ENCODE measurements at regions not wholly inside any gene's neighbourhood (a gene's known extent, or its start where the extent isn't known, plus 50 kb on each side); places are given as distances from the start of the nearest gene placed in this dataset.
"Not testable (repeated sequence)": the region's sequence is repeated elsewhere in the genome, so short reads cannot be mapped to it uniquely, and the experiment has no call there.

DNA sequence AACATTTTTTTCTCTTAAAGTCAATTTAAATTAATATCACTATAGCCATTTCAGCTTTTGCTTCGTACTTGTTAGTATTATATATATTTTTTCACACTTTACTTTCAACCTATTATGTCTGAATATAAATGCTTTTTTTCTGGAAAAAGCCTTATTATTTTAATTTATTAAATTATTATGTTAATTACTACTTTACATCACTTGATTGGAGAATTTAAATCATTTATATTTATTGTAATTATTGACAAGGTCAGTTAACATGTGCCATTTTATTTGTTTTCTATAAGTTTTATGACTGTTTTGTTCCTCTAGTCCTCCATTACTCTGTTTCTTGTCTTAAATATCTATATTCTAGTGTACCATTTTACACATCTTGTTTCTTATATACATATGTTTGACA is 1333.4 kb upstream of the MIR17HG start:
- Histone ChIP-seq H3K27ac (no peak overlapping the region), H3K27me3 (no peaks in the 10 kb centered on the region), H3K4me1 (no peaks in the 10 kb centered on the region), H3K4me3 (no peak overlapping the region), H3K9me3 (replicated peaks) (no peaks in the 10 kb centered on the region), H3K36me3 (no peaks in the 10 kb centered on the region)
- DNase-seq, result no peak

DNA sequence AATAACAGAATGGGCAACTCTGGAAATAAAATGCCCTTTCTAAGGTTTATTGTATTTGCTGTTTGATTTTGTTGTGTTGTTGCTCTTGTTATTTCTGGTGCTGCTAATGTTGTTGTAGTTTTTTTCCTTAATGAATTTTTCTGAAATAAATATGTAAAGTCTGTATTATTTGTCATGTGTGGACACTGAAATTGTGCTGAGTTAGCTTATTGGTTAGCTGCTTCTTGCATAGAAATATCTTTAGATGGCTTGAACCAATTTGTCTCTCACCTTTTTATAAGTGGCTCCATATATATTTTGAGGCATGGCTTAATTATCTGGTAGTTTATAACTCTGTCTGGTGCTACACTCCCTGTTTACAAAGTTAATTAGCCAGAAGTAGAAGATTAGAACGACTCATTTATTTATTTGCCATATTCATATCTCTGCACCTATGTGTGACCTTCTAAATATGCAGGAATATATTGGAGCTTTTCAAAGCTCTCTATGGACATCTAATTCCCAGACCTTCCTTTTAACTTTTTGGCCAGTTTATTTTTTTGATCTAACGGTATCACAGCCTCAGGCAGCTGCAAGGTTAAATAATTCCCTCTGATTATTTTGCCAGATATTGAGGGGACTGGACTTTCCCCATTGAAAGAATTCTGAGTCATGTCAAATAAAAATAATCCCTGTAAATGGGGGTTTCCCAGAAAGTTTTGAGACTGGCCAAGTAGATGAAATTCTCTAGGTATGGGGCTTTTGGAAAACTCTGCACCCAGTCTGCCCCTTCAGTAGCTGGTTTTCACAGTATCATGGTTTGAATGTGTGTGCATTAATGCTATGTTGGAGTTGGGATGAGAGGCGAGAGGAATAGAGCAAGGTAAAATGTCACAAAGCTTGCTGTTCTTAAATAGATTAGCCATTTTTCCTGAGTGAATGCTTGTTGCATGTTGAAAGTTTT is 1331.7 kb upstream of the MIR17HG start:
- Histone ChIP-seq H3K4me1 (no peaks in the 10 kb centered on the region), H3K9me3 (replicated peaks) (no peaks in the 10 kb centered on the region), H3K36me3 (no peaks in the 10 kb centered on the region), H3K4me3 (no peak overlapping the region), H3K27ac (no peak overlapping the region), H3K27me3 (no peaks in the 10 kb centered on the region)
- DNase-seq, result no peak

DNA sequence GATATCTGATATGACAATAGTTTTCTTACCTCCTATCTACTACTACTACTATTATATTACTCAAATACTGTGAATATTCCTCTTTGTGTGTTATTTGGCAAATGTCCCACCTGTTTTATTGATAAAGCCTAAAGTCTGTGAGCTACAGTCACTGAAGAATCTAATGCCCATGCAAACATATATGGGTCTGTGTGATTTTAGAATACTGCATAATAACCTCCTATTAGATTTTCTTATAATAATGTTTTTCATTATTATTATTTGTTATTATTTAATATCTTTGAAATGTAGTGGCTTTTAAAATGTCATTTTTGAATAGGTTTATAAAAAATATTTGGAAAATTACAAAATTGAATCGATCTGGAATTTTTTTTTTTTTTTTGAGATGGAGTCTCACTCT is 1330.8 kb upstream of the MIR17HG start:
- Histone ChIP-seq H3K27ac (no peak overlapping the region), H3K4me3 (no peak overlapping the region), H3K36me3 (no peaks in the 10 kb centered on the region), H3K4me1 (no peaks in the 10 kb centered on the region), H3K27me3 (no peaks in the 10 kb centered on the region), H3K9me3 (replicated peaks) (no peaks in the 10 kb centered on the region)
- no peak for DNase-seq

GRCh38 chr13:90020536-90021070 is 1326.9 kb upstream of the MIR17HG start:
- Histone ChIP-seq H3K4me1 (no peaks in the 10 kb centered on the region), H3K9me3 (replicated peaks) (no peaks in the 10 kb centered on the region)

DNA sequence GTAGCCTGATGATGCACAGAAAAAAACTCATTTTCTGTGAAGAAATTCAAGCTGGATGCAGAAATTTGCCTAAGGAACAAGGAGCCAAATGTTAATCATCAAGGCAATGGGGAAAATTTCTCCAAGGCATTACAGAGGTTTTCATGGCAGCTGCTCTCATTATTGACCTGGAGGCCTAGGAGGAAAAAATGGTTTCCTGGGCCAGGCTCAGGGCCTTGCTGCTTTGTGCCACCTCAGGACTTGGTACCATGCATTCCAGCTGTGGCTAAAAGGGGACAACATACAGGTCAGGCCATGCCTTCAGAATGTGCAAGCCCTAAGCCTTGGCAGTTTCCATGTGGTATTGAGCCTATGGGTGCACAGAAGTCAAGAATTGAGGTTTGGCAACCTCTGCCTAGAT is 1320.1 kb upstream of the MIR17HG start:
- Histone ChIP-seq H3K36me3 (no peaks in the 10 kb centered on the region), H3K9me3 (replicated peaks) (no peaks in the 10 kb centered on the region), H3K27me3 (no peaks in the 10 kb centered on the region), H3K27ac (no peak overlapping the region), H3K4me3 (no peak overlapping the region), H3K4me1 (no peaks in the 10 kb centered on the region)
- DNase-seq, result no peak

More at GRCh38 chr13:90020536-90021070, 1326.9 kb upstream of the MIR17HG start:
- H3K4me3 ChIP-seq, result no peak overlapping the region
- DNase-seq, result no peak
- no peak overlapping the region for H3K27ac ChIP-seq
- no peaks in the 10 kb centered on the region for H3K36me3 ChIP-seq
- H3K27me3 ChIP-seq, result no peaks in the 10 kb centered on the region

GRCh38 chr13:90032313-90032712 is 1315.2 kb upstream of the MIR17HG start:
- Histone ChIP-seq H3K9me3 (replicated peaks) (no peaks in the 10 kb centered on the region), H3K27me3 (no peaks in the 10 kb centered on the region), H3K27ac (no peak overlapping the region), H3K4me1 (no peaks in the 10 kb centered on the region), H3K4me3 (no peak overlapping the region), H3K36me3 (no peaks in the 10 kb centered on the region)
- no peak for DNase-seq

GRCh38 chr13:90032841-90033493 is 1314.5 kb upstream of the MIR17HG start:
- Histone ChIP-seq H3K4me1 (no peaks in the 10 kb centered on the region), H3K27ac (no peak overlapping the region), H3K36me3 (no peaks in the 10 kb centered on the region), H3K4me3 (no peak overlapping the region), H3K9me3 (replicated peaks) (no peaks in the 10 kb centered on the region), H3K27me3 (no peaks in the 10 kb centered on the region)
- DNase-seq, result no peak

- Histone ChIP-seq H3K27ac (no peak overlapping the region), H3K4me1 (no peaks in the 10 kb centered on the region), H3K4me3 (no peak overlapping the region), H3K27me3 (no peaks in the 10 kb centered on the region), H3K9me3 (replicated peaks) (no peaks in the 10 kb centered on the region), H3K36me3 (no peaks in the 10 kb centered on the region)
- no peak for DNase-seq
Observed at GRCh38 chr13:90039516-90039915, 1308.0 kb upstream of the MIR17HG start.

GRCh38 chr13:90047600-90047999 is 1299.9 kb upstream of the MIR17HG start:
- no peak overlapping the region for H3K4me3 ChIP-seq
- H3K9me3 ChIP-seq (replicated peaks), result no peaks in the 10 kb centered on the region
- no peaks in the 10 kb centered on the region for H3K36me3 ChIP-seq
- H3K27ac ChIP-seq, result no peak overlapping the region
- no peak for DNase-seq
- no peaks in the 10 kb centered on the region for H3K27me3 ChIP-seq
- H3K4me1 ChIP-seq, result no peaks in the 10 kb centered on the region

DNA sequence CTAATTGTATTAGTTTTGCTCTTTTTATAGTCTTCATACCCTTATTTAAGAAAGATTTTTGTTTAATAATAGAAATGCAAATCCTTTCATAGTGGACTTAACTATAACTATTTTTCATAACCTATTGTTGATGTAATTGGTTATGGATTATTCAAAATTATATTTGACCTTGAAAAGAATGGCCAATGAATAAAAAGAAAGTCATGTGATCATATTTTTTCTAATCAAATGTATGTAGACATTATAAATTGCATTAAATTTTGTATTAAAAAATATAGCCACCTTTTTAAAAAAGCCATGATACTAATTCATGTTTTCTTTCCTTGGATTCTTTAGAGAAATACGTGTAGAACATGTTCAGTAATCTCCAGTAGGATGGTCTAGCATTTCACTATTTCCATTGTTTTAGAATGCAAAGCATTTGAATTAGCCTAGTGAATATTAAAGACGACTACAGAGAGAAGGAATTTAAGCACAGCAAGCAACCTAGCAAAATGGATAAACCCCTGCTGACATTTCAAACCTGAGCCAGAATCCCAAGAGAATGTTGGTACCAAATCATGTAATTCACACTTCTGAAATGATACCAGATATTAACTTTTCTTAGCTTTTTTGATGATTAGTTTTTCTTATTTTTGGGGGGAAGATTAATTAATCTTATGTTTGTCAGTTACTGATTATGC is 1297.4 kb upstream of the MIR17HG start:
- DNase-seq, result no peak
- Histone ChIP-seq H3K36me3 (no peaks in the 10 kb centered on the region), H3K9me3 (replicated peaks) (no peaks in the 10 kb centered on the region), H3K4me1 (no peaks in the 10 kb centered on the region), H3K27ac (no peak overlapping the region), H3K4me3 (no peak overlapping the region), H3K27me3 (no peaks in the 10 kb centered on the region)

DNA sequence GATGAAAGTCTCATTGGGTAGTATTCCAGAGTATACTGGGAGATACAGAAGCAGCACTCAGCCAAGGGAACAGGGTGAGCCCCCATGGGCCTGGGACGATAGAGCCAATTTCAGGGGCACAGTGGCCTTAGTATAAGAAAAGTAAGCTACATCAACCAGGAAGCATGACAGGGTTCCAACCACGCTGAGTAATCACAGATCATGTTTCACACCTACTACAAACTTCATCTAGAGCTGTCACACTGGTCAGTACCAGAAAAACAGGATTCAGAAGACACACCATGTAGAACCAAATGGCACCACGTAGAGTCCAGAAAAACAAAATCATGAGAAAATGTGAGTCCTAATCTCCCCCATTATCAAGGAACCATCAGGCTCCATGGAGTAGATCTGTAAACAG is 1292.4 kb upstream of the MIR17HG start:
- Histone ChIP-seq H3K27me3 (no peaks in the 10 kb centered on the region), H3K27ac (no peak overlapping the region), H3K4me3 (no peak overlapping the region), H3K4me1 (no peaks in the 10 kb centered on the region), H3K36me3 (no peaks in the 10 kb centered on the region), H3K9me3 (replicated peaks) (no peaks in the 10 kb centered on the region)
- peak in 1 of 2 experiments; percentile 9 for DNase-seq

- DNase-seq, result no peak
- Histone ChIP-seq H3K36me3 (no peaks in the 10 kb centered on the region), H3K9me3 (replicated peaks) (no peaks in the 10 kb centered on the region), H3K4me3 (no peak overlapping the region), H3K27me3 (no peaks in the 10 kb centered on the region), H3K27ac (no peak overlapping the region), H3K4me1 (no peaks in the 10 kb centered on the region)
Observed at GRCh38 chr13:90055760-90056159, 1291.7 kb upstream of the MIR17HG start.

DNA sequence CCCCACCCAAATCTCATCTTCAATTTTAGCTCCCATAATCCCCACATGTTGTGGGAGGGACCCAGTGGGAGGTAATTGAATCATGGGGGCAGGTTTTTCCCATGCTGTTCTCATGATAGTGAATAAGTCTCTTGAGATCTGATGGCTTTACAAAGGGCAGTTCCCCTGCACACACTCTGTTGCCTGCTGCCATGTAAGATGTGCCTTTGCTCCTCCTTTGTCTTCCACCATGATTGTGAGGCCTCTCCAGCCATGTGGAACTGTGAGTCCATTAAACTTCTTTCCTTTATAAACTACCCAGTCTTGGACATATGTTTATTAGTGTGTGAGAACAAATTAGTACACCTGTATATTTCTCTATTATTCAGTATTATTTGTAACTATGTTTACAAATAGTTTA is 1283.3 kb upstream of the MIR17HG start:
- H3K27ac ChIP-seq; H3K4me3 ChIP-seq; H3K36me3 ChIP-seq; H3K27me3 ChIP-seq; H3K9me3 ChIP-seq (replicated peaks); H3K4me1 ChIP-seq; DNase-seq: not testable (repeated sequence)

- Histone ChIP-seq H3K27me3 (no peaks in the 10 kb centered on the region), H3K27ac (no peak overlapping the region), H3K4me3 (no peak overlapping the region), H3K36me3 (no peaks in the 10 kb centered on the region), H3K4me1 (no peaks in the 10 kb centered on the region), H3K9me3 (replicated peaks) (no peaks in the 10 kb centered on the region)
- DNase-seq, result no peak
Observed at GRCh38 chr13:90068658-90069057, 1278.8 kb upstream of the MIR17HG start.

GRCh38 chr13:90070362-90070761 is 1277.1 kb upstream of the MIR17HG start:
- Histone ChIP-seq H3K9me3 (replicated peaks) (no peaks in the 10 kb centered on the region), H3K27ac (no peak overlapping the region), H3K4me3 (no peak overlapping the region), H3K36me3 (no peaks in the 10 kb centered on the region), H3K4me1 (no peaks in the 10 kb centered on the region), H3K27me3 (no peaks in the 10 kb centered on the region)
- no peak for DNase-seq
